GM19452 (cell line): ENCODE measurements at regions not wholly inside any gene's neighbourhood (a gene's known extent, or its start where the extent isn't known, plus 50 kb on each side); places are given as distances from the start of the nearest gene placed in this dataset.

Experiments used
- ATAC-seq: cut with Tn5 transposase; IDR thresholded peaks from one replicate; pipeline ENCODE4 v1.9.1; 2021; ENCODE audit not compliant: unreplicated experiment

GRCh38 chr14:53808042-53808441 lies 148.6 kb downstream of the BMP4 start:
- no peak for ATAC-seq

DNA sequence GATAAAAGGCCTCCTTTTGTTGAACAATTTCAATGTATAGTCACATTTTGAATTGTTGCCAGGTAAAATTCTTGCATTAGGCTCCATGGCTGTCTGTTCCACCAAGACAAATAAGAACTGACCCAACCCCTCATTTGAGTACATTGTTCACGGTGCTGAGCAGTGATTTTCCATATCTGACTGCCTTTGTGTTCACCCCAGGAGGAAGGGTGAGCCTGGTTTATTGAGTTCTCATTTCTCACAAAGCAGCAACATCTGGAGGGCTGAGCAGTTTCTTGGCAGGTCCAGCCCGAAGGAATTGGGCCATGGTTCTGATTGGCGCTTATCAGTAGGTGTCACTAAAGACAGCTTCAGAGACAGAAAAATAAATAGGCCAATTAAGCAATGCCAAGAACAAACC lies 149.1 kb downstream of the BMP4 start:
- no peak for ATAC-seq

DNA sequence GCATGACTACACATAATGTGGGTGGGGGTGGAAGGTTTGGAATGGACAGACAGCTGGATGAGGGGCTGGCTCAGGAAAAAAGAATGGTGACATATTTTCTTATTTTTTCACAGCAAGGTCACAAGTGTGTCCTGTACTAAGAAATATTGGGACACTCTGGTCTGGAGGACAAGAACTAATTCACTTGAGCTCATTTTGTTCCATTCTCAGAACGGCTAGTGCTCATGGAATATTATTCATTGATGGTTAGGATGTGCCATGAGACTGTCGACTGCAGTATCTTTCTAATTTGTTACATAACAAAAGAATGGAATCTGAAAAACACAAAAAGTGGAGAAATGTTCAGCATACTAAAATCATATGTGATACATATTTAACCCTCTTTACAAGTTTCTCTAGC lies 149.5 kb downstream of the BMP4 start:
- no peak for ATAC-seq

GRCh38 chr14:53796734-53797133 lies 159.9 kb downstream of the BMP4 start:
- no peak for ATAC-seq

GRCh38 chr14:53793790-53794505 lies 162.7 kb downstream of the BMP4 start:
- no peak for ATAC-seq

GRCh38 chr14:53792909-53793308 lies 163.7 kb downstream of the BMP4 start:
- no peak for ATAC-seq

DNA sequence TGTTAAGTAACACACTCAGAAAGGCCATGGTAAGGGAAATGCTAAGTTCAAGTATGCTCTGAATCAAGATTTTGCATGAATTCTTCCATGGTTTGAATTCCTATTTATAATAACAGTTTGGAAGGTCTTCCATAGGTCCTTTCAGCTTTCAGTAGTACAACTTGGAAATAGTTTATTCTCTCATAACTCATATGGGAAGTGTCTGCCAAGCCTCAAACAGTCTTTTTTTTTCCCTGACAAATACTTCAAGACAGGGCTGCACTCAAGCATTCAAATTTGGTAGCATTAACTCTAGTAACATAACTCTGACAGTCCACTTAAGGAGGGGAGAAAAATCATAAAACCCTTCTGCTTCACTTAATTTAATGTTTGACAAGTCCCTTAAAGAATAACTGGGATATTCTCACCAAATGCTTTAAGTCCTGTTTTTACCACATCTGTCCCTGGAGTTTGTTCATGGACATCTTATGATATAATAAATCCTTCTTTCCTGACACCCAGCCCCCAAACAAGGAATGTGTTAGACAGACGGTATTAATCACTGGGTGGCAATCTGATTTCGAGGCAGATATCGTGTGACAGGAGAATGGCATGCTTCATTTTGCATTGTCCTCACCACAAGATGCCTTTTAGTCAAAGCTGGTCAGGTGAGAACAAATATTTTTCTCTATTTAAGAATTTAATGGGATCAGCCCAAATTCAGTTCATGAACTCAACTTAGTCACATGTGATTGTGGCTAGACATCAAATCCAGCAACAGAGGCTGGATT lies 165.7 kb downstream of the BMP4 start:
- ATAC-seq = no peak

DNA sequence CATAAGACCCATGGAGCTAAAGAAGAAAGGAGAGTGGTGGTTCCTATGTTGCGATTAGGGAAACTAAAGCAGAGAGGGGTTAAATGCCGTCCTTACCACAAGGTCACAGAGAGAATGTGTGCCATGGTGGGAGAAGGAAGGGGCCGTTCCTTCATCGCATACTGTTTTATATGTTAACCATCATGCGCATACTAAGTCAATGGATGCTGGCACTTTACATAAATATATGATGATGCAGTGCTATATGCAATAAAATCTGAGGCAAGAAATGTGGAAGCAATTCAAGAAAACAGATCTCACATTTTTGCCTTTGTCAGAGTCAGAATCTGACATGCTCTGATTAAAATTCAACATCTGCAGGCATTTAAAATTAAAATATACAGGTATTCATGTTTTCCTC lies 168.1 kb downstream of the BMP4 start:
- ATAC-seq = no peak

DNA sequence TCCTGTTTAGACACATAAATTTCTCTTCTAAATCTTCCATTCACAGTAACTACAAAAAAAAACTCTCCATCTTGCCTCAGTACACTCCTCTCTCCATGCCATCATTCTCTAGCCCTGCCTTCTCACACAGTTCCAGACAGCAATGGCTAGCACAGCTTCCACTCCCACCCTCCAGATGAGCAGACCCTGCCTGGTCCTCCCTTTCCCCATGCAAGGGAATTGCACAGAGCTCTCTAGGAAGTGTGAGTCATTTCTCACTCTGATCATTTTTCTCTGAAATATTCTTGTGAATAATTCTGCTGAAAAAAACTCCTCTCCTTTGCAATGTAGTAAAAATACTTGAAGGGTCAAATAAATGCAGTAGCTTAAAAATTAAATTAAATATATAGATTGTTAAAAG lies 170.6 kb downstream of the BMP4 start:
- no peak for ATAC-seq

DNA sequence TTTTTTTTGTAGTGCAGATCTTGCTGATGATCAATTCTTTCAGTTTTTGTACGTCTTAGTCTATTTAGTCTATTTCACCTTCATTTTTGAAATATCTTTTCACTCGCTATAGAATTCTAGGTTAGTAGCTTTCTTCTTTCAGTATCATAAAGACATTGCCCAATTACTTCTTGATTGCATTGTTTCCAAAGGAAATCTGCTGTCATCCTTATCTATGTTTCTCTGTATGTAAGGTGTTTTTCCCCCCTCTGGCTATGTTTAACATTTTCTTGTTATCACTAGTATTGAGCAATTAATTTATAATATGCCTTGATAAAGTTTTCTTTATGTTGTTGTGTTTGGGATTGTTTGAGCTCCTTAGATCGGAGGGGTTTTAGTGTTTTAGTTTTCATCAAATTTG lies 171.9 kb downstream of the BMP4 start:
- ATAC-seq = no peak

GRCh38 chr14:53783256-53783655 lies 173.4 kb downstream of the BMP4 start:
- no peak for ATAC-seq

- no peak for ATAC-seq
Observed at GRCh38 chr14:53780051-53780555, 176.5 kb downstream of the BMP4 start.

DNA sequence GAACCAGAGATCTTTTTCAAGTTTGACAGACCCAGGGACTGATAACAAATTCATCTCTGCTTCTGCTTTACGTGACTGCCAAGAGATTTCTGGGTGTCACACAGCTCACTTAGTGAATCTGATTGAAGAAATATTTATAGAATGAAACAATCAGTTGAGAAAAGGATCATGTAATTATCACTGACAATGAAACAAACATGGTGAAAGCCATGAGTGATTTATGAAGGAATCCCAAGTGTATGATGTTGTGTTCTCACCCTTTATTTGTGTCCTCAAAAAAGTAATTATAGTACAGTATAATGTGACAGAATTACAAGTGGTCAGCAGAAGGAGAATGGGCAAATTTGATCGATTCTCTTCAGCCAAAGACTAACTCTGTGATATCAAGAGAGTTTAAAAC lies 177.3 kb downstream of the BMP4 start:
- ATAC-seq = no peak

DNA sequence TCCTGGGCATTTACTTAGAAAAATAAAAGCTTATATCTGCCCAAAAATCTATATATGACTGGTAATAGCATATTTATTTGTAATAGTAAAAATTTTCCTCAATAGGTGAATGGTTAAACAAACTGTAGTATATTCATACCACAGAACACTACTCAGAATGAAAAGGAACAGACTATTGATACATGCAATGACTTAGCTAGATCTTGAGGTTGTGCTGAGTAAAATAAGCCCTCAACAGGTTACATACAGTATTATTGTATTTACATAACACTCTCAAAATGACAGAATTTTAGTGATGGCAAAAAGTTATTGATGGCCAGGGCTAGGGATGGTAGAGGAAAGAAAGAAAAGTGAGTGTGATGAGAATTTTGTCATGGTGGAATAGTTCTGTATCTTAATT lies 178.4 kb downstream of the BMP4 start:
- ATAC-seq = no peak

- ATAC-seq = no peak
Observed at GRCh38 chr14:53772936-53773335, 183.7 kb downstream of the BMP4 start.

DNA sequence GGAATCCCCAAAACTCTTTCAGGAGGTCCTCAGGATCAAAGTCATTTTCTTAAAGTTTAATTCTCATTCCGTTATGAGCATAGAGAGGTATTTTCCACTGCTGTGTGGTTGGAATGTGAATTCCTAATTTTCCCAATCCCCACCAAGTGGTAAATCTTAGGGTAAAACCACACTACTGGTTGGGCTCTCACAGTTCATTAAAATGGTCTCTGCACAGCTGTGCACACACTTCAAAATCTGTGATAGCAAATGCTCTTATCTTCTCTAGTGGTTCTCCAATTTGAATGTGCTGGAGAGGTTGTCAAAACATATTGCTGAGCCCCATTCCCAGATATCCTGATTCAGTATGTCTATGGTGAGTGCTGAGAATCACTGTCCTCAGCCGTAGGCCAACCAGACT lies 189.1 kb downstream of the BMP4 start:
- no peak for ATAC-seq

DNA sequence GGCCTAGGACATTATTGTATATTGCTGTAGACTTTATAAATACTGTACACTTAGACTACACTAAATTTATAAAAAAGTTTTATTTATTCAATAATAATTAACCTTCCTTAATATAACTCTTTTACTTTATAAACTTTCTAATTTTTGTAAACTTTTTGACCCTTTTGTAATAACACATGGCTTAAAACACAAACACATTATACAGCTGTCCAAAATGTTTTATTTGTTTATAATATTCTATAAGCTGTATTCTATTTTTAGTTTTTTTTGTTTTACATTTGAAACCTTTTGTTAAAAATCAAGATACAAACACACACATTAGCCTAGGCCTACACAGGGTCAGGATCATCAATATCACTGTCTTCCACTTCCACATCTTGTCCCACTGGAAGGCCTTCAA lies 190.0 kb downstream of the BMP4 start:
- ATAC-seq = no peak

GRCh38 chr14:53766106-53766505 lies 190.5 kb downstream of the BMP4 start:
- no peak for ATAC-seq

DNA sequence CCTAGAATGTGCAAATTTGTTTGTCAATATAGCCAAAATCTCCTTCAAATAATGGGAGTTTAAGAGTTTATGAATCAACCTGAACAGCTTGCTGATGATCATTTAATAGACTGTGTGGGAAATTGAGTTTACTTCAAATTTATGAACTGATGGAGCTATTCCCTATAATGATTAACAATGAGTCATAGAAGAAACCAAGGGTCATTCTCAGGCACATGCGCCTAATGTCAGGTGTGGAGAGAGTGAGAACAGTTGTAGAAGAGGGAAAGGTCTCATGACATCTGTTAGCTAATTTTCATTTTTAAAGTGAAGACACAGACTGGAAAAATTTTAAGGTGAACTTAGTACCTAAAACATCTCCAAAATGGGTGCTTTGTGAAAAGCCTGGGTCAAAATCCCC lies 191.8 kb downstream of the BMP4 start:
- no peak for ATAC-seq

DNA sequence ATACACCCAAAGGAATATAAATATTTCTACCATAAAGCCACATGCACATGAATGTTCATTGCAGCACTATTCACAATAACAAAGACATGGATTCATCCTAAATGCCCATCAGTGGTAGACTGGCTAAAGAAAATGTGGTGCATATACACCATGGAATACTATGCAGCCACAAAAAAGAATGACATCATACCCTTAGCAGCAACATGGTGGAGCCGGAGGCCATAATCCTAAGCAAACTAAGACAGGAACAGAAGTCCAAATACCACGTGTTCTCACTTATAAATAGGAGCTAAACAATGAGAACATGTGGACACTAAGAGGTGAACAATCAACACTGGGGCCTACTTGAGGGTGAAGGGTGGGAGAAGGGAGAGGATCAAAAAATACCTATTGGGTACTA lies 198.5 kb downstream of the BMP4 start:
- ATAC-seq = no peak

- peak; percentile 64 for ATAC-seq
Observed at GRCh38 chr14:53757732-53758131, 198.9 kb downstream of the BMP4 start.

DNA sequence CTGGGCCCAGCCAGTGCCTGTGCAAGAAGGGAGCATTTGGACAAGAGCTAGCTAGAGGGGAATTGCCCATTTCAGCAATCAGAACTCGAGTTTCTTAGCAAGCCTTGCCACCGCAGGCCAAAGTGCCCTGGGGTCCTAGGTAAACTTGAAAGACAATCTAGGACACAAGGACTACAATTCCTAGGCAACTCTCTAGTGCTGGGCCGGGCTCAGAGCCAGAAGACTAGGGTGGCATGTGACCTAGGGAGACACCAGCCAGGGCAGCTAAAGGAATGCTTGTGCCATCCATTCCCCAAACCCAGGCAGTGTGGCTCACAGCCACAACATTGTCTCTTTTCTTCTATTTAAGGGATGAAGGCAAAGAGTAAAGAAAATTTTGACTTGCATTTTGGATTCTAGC lies 205.0 kb downstream of the BMP4 start:
- no peak for ATAC-seq

GRCh38 chr14:53748691-53749090 lies 207.9 kb downstream of the BMP4 start:
- ATAC-seq = no peak
